PC-3 (cell line): ENCODE measurements at regions not wholly inside any gene's neighbourhood (a gene's known extent, or its start where the extent isn't known, plus 50 kb on each side); places are given as distances from the start of the nearest gene placed in this dataset.

Source experiments
- ATAC-seq: fragments of 200-7000 bp; cut with Tn5 transposase; 2 replicates; pipeline ENCODE4 v1.9.1; 2020; ENCODE audit warnings: mild to moderate bottlenecking, moderate library complexity
- BruUV-seq: library from RNA; stranded (reverse); fragments of 400-500 nt; replicated peaks from 2 replicates; lab custom pipeline; 2021; lab: Mats Ljungman, UMichigan
- CTCF ChIA-PET: fragments of 300-600 bp; sonication (Branson Sonifier 250); formaldehyde crosslinking; loops from one replicate; lab custom pipeline; 2022; ENCODE audit warnings: antibody characterized with exemption; lab: Charles Lee
- POLR2A ChIA-PET: fragments of 300-600 bp; sonication (Branson Sonifier 250); formaldehyde crosslinking; loops from one replicate; lab custom pipeline; 2022; ENCODE audit warnings: antibody characterized with exemption; ENCODE audit not compliant: unreplicated experiment; lab: Charles Lee
- DNase-seq: peaks from one replicate; pipeline ENCODE4 v3.0.0-alpha.2; 2015
- H2AFZ ChIP-seq: fragments of 300-600 bp; sonication (generic); 2 replicates; pipeline ENCODE4 v1.6.0; 2016; ENCODE audit warnings: antibody characterized with exemption, low read length
- H3F3A ChIP-seq: fragments of 300-600 bp; sonication (generic); one replicate; pipeline ENCODE4 v1.6.0; 2017; ENCODE audit warnings: antibody characterized with exemption, low read length, control low read depth, mild to moderate bottlenecking; ENCODE audit not compliant: unreplicated experiment
- H3K27ac ChIP-seq: fragments of 300-600 bp; sonication (generic); 2 replicates; pipeline ENCODE4 v1.5.1; 2016; ENCODE audit warnings: mild to moderate bottlenecking, low read length
- H3K27me3 ChIP-seq: fragments of 300-600 bp; sonication (generic); 2 replicates; pipeline ENCODE4 v1.6.1; 2016; ENCODE audit warnings: low read length, mixed read lengths
- H3K36me3 ChIP-seq: fragments of 300-600 bp; sonication (generic); 2 replicates; pipeline ENCODE4 v1.6.1; 2016; ENCODE audit warnings: low read depth, mixed run types, low read length, mixed read lengths
- H3K4me1 ChIP-seq: fragments of 300-600 bp; sonication (generic); 2 replicates; pipeline ENCODE4 v1.5.1; 2016; ENCODE audit warnings: low read length; ENCODE audit not compliant: insufficient read depth
- H3K4me2 ChIP-seq: fragments of 300-600 bp; sonication (generic); 2 replicates; pipeline ENCODE4 v1.6.0; 2016; ENCODE audit warnings: low read length
- H3K4me3 ChIP-seq: fragments of 300-600 bp; sonication (generic); 2 replicates; pipeline ENCODE4 v1.5.1; 2016; ENCODE audit warnings: mild to moderate bottlenecking, low read length, mixed read lengths
- H3K79me2 ChIP-seq: fragments of 300-600 bp; sonication (generic); 2 replicates; pipeline ENCODE4 v1.6.1; 2017; ENCODE audit warnings: low read length, mixed read lengths
- H3K9ac ChIP-seq: fragments of 300-600 bp; sonication (generic); 2 replicates; pipeline ENCODE4 v1.6.0; 2016; ENCODE audit warnings: mild to moderate bottlenecking, low read length
- H3K9me2 ChIP-seq: fragments of 300-600 bp; sonication (generic); replicated peaks from 2 replicates; pipeline ENCODE4 v1.6.1; 2016; ENCODE audit warnings: mixed run types, low read length, mixed read lengths
- H3K9me3 ChIP-seq: fragments of 300-600 bp; sonication (generic); 2 replicates; pipeline ENCODE4 v1.6.1; 2016; ENCODE audit warnings: low read length, mixed read lengths
- H4K20me1 ChIP-seq: fragments of 300-600 bp; sonication (generic); 2 replicates; pipeline ENCODE4 v1.6.1; 2016; ENCODE audit warnings: low read length, mixed read lengths
- EZH2 ChIP-seq: fragments of 300-600 bp; sonication (generic); IDR thresholded peaks from one replicate; pipeline ENCODE4 v1.6.1; 2017; ENCODE audit warnings: antibody characterized with exemption, mild to moderate bottlenecking, low read length; ENCODE audit not compliant: unreplicated experiment
- EZH2phosphoT487 ChIP-seq: fragments of 300-600 bp; sonication (generic); IDR thresholded peaks from 2 replicates; pipeline ENCODE4 v1.6.1; 2018; ENCODE audit warnings: mild to moderate bottlenecking, antibody characterized with exemption, low read length, borderline replicate concordance
- intact Hi-C: fragments of 100-400 bp; cut with micrococcal nuclease; formaldehyde crosslinking; loops from 2 replicates; pipeline ENCODE4 v1.9.0; 2023
- TF ChIP-seq, protein P1 (sequence below): fragments of 300-600 bp; sonication (generic); conservative IDR thresholded peaks from 2 replicates; pipeline ENCODE4 v1.5.1; 2017; ENCODE audit warnings: antibody characterized with exemption, low read depth, mild to moderate bottlenecking, low read length

GRCh38 chr19:31938675-31939074, 406.7 kb upstream of the ZNF507 start:
- no peaks in the 10 kb centered on the region for H3K27me3 ChIP-seq
- intact Hi-C loops, result no loop called here
- H3K9ac ChIP-seq, result no peak overlapping the region
- H4K20me1 ChIP-seq, result no peaks in the 10 kb centered on the region
- H3K9me3 ChIP-seq, result no peaks in the 10 kb centered on the region
- ATAC-seq, result no peak
- no peak overlapping the region for H3K27ac ChIP-seq
- H3K36me3 ChIP-seq, result no peaks in the 10 kb centered on the region
- H3K9me2 ChIP-seq, result no peaks in the 10 kb centered on the region
- no peak for DNase-seq
- H3F3A ChIP-seq, result no peaks in the 10 kb centered on the region
- no peaks in the 10 kb centered on the region for H3K4me1 ChIP-seq
- no peak overlapping the region for H3K4me2 ChIP-seq
- H3K79me2 ChIP-seq, result no peaks in the 10 kb centered on the region
- H2AFZ ChIP-seq, result no peak overlapping the region
- POLR2A ChIA-PET, result no interaction called here
- BruUV-seq, result no TSS peak
- CTCF ChIA-PET, result no interaction called here
- TF ChIP-seq, protein P1, sequence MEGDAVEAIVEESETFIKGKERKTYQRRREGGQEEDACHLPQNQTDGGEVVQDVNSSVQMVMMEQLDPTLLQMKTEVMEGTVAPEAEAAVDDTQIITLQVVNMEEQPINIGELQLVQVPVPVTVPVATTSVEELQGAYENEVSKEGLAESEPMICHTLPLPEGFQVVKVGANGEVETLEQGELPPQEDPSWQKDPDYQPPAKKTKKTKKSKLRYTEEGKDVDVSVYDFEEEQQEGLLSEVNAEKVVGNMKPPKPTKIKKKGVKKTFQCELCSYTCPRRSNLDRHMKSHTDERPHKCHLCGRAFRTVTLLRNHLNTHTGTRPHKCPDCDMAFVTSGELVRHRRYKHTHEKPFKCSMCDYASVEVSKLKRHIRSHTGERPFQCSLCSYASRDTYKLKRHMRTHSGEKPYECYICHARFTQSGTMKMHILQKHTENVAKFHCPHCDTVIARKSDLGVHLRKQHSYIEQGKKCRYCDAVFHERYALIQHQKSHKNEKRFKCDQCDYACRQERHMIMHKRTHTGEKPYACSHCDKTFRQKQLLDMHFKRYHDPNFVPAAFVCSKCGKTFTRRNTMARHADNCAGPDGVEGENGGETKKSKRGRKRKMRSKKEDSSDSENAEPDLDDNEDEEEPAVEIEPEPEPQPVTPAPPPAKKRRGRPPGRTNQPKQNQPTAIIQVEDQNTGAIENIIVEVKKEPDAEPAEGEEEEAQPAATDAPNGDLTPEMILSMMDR, result no peak
- TF ChIP-seq EZH2 (no peak), EZH2phosphoT487 (no peak)
- H3K4me3 ChIP-seq, result no peak overlapping the region

- TF ChIP-seq EZH2phosphoT487 (no peak), EZH2 (no peak)
- TF ChIP-seq, protein P1, result no peak
- Histone ChIP-seq H3K27me3 (no peaks in the 10 kb centered on the region), H3K4me1 (no peaks in the 10 kb centered on the region), H3F3A (no peaks in the 10 kb centered on the region), H3K27ac (no peak overlapping the region), H3K36me3 (no peaks in the 10 kb centered on the region), H3K9me3 (no peaks in the 10 kb centered on the region), H3K9me2 (no peaks in the 10 kb centered on the region), H3K4me2 (no peak overlapping the region), H3K4me3 (no peak overlapping the region), H3K9ac (no peak overlapping the region), H2AFZ (no peak overlapping the region), H3K79me2 (no peaks in the 10 kb centered on the region), H4K20me1 (no peaks in the 10 kb centered on the region)
- ChIA-PET POLR2A (no interaction called here), CTCF (no interaction called here)
- ATAC-seq, result no peak
- intact Hi-C loops, result no loop called here
- BruUV-seq, result no TSS peak
- DNase-seq, result no peak
Observed at GRCh38 chr19:31940396-31940795, 405.0 kb upstream of the ZNF507 start.

DNA sequence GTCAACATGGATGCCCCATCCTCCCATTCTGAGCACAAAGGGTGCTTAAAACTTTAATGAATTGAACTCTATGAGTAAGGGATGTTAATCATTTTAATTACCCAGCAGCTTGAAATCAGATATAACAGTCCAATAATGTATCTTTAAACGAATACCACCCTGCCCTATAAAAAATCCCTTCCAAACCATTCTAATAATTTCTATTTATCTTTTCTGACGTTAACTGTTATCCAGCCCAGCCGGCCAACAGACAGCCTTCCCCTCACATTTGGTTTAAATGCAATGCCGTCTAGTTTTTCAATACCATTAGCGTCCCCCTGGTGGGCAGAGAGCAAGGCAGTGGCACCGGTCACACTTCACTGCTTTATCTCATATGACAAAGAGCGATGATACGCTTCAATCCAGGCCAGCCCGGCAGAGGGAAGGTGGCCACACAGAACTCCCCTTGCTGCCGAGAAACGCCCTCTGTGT, 402.2 kb upstream of the ZNF507 start:
- H3K27ac ChIP-seq, result no peak overlapping the region
- POLR2A ChIA-PET, result no interaction called here
- H3K4me1 ChIP-seq, result no peaks in the 10 kb centered on the region
- no peak overlapping the region for H3K9ac ChIP-seq
- H3K9me3 ChIP-seq, result no peaks in the 10 kb centered on the region
- H2AFZ ChIP-seq, result no peak overlapping the region
- H3K27me3 ChIP-seq, result no peaks in the 10 kb centered on the region
- no peak overlapping the region for H3K4me3 ChIP-seq
- BruUV-seq, result no TSS peak
- TF ChIP-seq EZH2phosphoT487 (no peak), EZH2 (no peak)
- TF ChIP-seq, protein P1, result no peak
- H3K4me2 ChIP-seq, result no peak overlapping the region
- no peak for DNase-seq
- H3K36me3 ChIP-seq, result no peaks in the 10 kb centered on the region
- no peaks in the 10 kb centered on the region for H3K9me2 ChIP-seq
- no peaks in the 10 kb centered on the region for H4K20me1 ChIP-seq
- intact Hi-C loops, result no loop called here
- no peaks in the 10 kb centered on the region for H3K79me2 ChIP-seq
- ATAC-seq, result no peak
- H3F3A ChIP-seq, result no peaks in the 10 kb centered on the region
- CTCF ChIA-PET, result no interaction called here
